ENCODE measurements at regions not wholly inside any gene's neighbourhood (a gene's known extent, or its start where the extent isn't known, plus 50 kb on each side); places are given as distances from the start of the nearest gene placed in this dataset.

DNA sequence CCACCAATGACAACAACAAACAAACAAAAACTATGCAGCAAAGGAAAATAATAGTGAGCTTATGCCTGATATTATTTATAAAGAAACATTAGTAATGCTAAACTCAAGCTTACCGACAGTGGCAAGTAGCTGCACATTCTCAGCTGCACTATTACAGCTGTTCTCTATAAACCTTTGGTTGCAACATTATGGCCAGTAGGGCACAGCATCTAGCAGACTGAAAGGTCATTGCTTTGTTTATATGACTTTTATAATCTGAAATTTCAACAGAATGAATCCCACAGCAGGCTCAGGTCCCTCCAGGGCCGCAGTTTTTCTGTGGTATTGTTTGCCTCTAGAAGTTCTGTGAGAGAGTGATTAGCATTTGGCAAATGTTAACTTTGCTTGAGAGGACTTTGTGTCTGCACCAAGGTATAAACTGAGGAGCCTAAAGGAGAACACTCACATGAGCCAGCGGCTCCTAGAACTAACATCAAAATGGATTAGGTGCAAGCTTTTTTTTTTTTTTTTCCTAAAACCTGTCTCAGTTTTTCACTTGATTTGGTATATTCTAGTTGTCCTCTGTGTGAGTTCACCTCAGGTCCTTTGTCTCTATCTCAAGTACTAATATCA lies 58.3 kb downstream of the IZUMO3 start:
- no peak overlapping the region for H2AFZ ChIP-seq (ENCODE audit: control insufficient read depth, low read length)
- no peaks in the 10 kb centered on the region for H3K9me1 ChIP-seq (ENCODE audit: control insufficient read depth, extremely low read depth, insufficient read depth, low read length)
- no peaks in the 10 kb centered on the region for H3K27me3 ChIP-seq (ENCODE audit: control insufficient read depth, extremely low read depth, insufficient read depth, low read length)
- H3K9me3 ChIP-seq (ENCODE audit: control insufficient read depth, low read depth, low read length), result no peaks in the 10 kb centered on the region
- H3K4me1 ChIP-seq (ENCODE audit: control insufficient read depth, extremely low read depth, insufficient read depth, low read length), result no peaks in the 10 kb centered on the region
- no peak for FAIRE-seq
- dilution Hi-C loops (cut with MboI; ENCODE audit: extremely low pct_ligation_motif_present, low sequenced_read_pairs), result no loop called here
- TF ChIP-seq, protein P1, sequence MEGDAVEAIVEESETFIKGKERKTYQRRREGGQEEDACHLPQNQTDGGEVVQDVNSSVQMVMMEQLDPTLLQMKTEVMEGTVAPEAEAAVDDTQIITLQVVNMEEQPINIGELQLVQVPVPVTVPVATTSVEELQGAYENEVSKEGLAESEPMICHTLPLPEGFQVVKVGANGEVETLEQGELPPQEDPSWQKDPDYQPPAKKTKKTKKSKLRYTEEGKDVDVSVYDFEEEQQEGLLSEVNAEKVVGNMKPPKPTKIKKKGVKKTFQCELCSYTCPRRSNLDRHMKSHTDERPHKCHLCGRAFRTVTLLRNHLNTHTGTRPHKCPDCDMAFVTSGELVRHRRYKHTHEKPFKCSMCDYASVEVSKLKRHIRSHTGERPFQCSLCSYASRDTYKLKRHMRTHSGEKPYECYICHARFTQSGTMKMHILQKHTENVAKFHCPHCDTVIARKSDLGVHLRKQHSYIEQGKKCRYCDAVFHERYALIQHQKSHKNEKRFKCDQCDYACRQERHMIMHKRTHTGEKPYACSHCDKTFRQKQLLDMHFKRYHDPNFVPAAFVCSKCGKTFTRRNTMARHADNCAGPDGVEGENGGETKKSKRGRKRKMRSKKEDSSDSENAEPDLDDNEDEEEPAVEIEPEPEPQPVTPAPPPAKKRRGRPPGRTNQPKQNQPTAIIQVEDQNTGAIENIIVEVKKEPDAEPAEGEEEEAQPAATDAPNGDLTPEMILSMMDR (optimal IDR thresholded peaks at IDR 0.05 in 1 of 3, IDR thresholded peaks at IDR 0.05 in 1 of 3, conservative IDR thresholded peaks at IDR 0.05 in 1 of 3; ENCODE audit: extremely low read depth in 1 of 3, insufficient read depth in 2 of 3, low read length in 3 of 3), result no peak
- no peak for TF ChIP-seq EZH2 (IDR thresholded peaks at IDR 0.05; ENCODE audit: low read length)
- DNase-seq (ENCODE audit: low read depth, low spot score), result no peak
- H4K20me1 ChIP-seq (ENCODE audit: control insufficient read depth, extremely low read depth, insufficient read depth, low read length), result no peaks in the 10 kb centered on the region
- no peak overlapping the region for H3K27ac ChIP-seq (ENCODE audit: control insufficient read depth, insufficient read depth, low read length)
- no peak overlapping the region for H3K4me2 ChIP-seq (ENCODE audit: control insufficient read depth, extremely low read depth, insufficient read depth, low read depth, low read length)
- H3K36me3 ChIP-seq (ENCODE audit: control insufficient read depth in 2 of 2, extremely low read depth in 1 of 2, insufficient read depth in 2 of 2, low read length in 2 of 2), result no peaks in the 10 kb centered on the region
- H3K79me2 ChIP-seq (ENCODE audit: control insufficient read depth, insufficient read depth, low read length), result no peaks in the 10 kb centered on the region
- no peak overlapping the region for H3K4me3 ChIP-seq (ENCODE audit: control insufficient read depth in 2 of 3, extremely low read depth in 1 of 3, insufficient read depth in 2 of 3, low read depth in 1 of 3, low read length in 3 of 3)
- no peak overlapping the region for H3K9ac ChIP-seq (ENCODE audit: control insufficient read depth, extremely low read depth, insufficient read depth, low read length)

GRCh38 chr9:24479361-24480059 lies 66.2 kb downstream of the IZUMO3 start:
- no peak for DNase-seq (ENCODE audit: low read depth, low spot score)
- H3K36me3 ChIP-seq (ENCODE audit: control insufficient read depth in 2 of 2, extremely low read depth in 1 of 2, insufficient read depth in 2 of 2, low read length in 2 of 2), result no peaks in the 10 kb centered on the region
- no peak overlapping the region for H2AFZ ChIP-seq (ENCODE audit: control insufficient read depth, low read length)
- no peak overlapping the region for H3K4me2 ChIP-seq (ENCODE audit: control insufficient read depth, extremely low read depth, insufficient read depth, low read depth, low read length)
- H4K20me1 ChIP-seq (ENCODE audit: control insufficient read depth, extremely low read depth, insufficient read depth, low read length), result no peaks in the 10 kb centered on the region
- no peak for FAIRE-seq
- H3K9me1 ChIP-seq (ENCODE audit: control insufficient read depth, extremely low read depth, insufficient read depth, low read length), result no peaks in the 10 kb centered on the region
- H3K9me3 ChIP-seq (ENCODE audit: control insufficient read depth, low read depth, low read length), result no peaks in the 10 kb centered on the region
- H3K9ac ChIP-seq (ENCODE audit: control insufficient read depth, extremely low read depth, insufficient read depth, low read length), result no peak overlapping the region
- no peaks in the 10 kb centered on the region for H3K79me2 ChIP-seq (ENCODE audit: control insufficient read depth, insufficient read depth, low read length)
- no peaks in the 10 kb centered on the region for H3K4me1 ChIP-seq (ENCODE audit: control insufficient read depth, extremely low read depth, insufficient read depth, low read length)
- dilution Hi-C loops (cut with MboI; ENCODE audit: extremely low pct_ligation_motif_present, low sequenced_read_pairs), result no loop called here
- H3K27ac ChIP-seq (ENCODE audit: control insufficient read depth, insufficient read depth, low read length), result no peak overlapping the region
- TF ChIP-seq, protein P1 (optimal IDR thresholded peaks at IDR 0.05 in 1 of 3, IDR thresholded peaks at IDR 0.05 in 1 of 3, conservative IDR thresholded peaks at IDR 0.05 in 1 of 3; ENCODE audit: extremely low read depth in 1 of 3, insufficient read depth in 2 of 3, low read length in 3 of 3), result no peak
- TF ChIP-seq EZH2 (IDR thresholded peaks at IDR 0.05; ENCODE audit: low read length), result no peak
- no peaks in the 10 kb centered on the region for H3K27me3 ChIP-seq (ENCODE audit: control insufficient read depth, extremely low read depth, insufficient read depth, low read length)
- H3K4me3 ChIP-seq (ENCODE audit: control insufficient read depth in 2 of 3, extremely low read depth in 1 of 3, insufficient read depth in 2 of 3, low read depth in 1 of 3, low read length in 3 of 3), result no peak overlapping the region
